OCI-LY7 (cell line): ENCODE measurements at regions not wholly inside any gene's neighbourhood (a gene's known extent, or its start where the extent isn't known, plus 50 kb on each side); places are given as distances from the start of the nearest gene placed in this dataset.

ENCODE experiments used
- BruUV-seq: library from RNA; stranded (reverse); fragments of 400-500 nt; replicated peaks from 2 replicates; lab custom pipeline; 2021; lab: Mats Ljungman, UMichigan
- CTCF ChIA-PET: fragments of 300-600 bp; sonication (Branson Sonifier 250); formaldehyde crosslinking; loops from one replicate; lab custom pipeline; 2022; ENCODE audit warnings: antibody characterized with exemption; ENCODE audit not compliant: unreplicated experiment; lab: Charles Lee
- POLR2A ChIA-PET: fragments of 300-600 bp; sonication (Branson Sonifier 250); formaldehyde crosslinking; loops from one replicate; lab custom pipeline; 2022; ENCODE audit warnings: antibody characterized with exemption; lab: Charles Lee
- DNase-seq: peaks from one replicate; pipeline ENCODE4 v3.0.0-alpha.2; 2015; ENCODE audit warnings: low spot score
- H2AFZ ChIP-seq: fragments of 200-600 bp; sonication (generic), shearing (Covaris generic); 2 replicates; pipeline ENCODE4 v1.6.1; 2014; ENCODE audit warnings: mild to moderate bottlenecking, antibody characterized with exemption, low read length, moderate library complexity
- H3K27ac ChIP-seq: fragments of 200-600 bp; sonication (generic); 2 replicates; pipeline ENCODE4 v1.5.1; 2014; ENCODE audit warnings: mixed run types, low read depth, mild to moderate bottlenecking, moderate library complexity, low read length, inconsistent platforms; ENCODE audit not compliant: poor library complexity, severe bottlenecking
- H3K36me3 ChIP-seq: fragments of 200-600 bp; sonication (generic); 2 replicates; pipeline ENCODE4 v1.6.1; 2014; ENCODE audit warnings: mild to moderate bottlenecking, antibody characterized with exemption, low read length, moderate library complexity, mixed read lengths; ENCODE audit not compliant: insufficient read depth
- H3K4me1 ChIP-seq: fragments of 200-600 bp; sonication (generic); 2 replicates; pipeline ENCODE4 v1.5.1; 2014; ENCODE audit warnings: mild to moderate bottlenecking, low read length; ENCODE audit not compliant: insufficient read depth, poor library complexity, severe bottlenecking
- H3K4me2 ChIP-seq: fragments of 200-600 bp; sonication (generic); 2 replicates; pipeline ENCODE4 v1.6.1; 2014; ENCODE audit warnings: mild to moderate bottlenecking, low read length
- H3K4me3 ChIP-seq: fragments of 200-600 bp; sonication (generic); 2 replicates; pipeline ENCODE4 v1.5.1; 2014; ENCODE audit warnings: mild to moderate bottlenecking, low read depth, low read length; ENCODE audit not compliant: poor library complexity, severe bottlenecking
- H3K79me2 ChIP-seq: fragments of 200-600 bp; sonication (generic); 2 replicates; pipeline ENCODE4 v1.6.1; 2016; ENCODE audit warnings: low read depth, mild to moderate bottlenecking, low read length, moderate library complexity, mixed read lengths; ENCODE audit not compliant: insufficient read depth
- H3K9me2 ChIP-seq: fragments of 200-600 bp; sonication (generic); 2 replicates; pipeline ENCODE4 v1.6.1; 2016; ENCODE audit warnings: mild to moderate bottlenecking, low read length, mixed read lengths; ENCODE audit not compliant: insufficient read depth
- H3K9me3 ChIP-seq: fragments of 200-600 bp; sonication (generic); 2 replicates; pipeline ENCODE4 v1.6.1; 2014; ENCODE audit warnings: mild to moderate bottlenecking, mixed run types, low read length, mixed read lengths
- H4K20me1 ChIP-seq: fragments of 200-600 bp; sonication (generic); 2 replicates; pipeline ENCODE4 v1.6.1; 2014; ENCODE audit warnings: mild to moderate bottlenecking, antibody characterized with exemption, low read length, moderate library complexity, mixed read lengths; ENCODE audit not compliant: insufficient read depth
- EZH2phosphoT487 ChIP-seq: fragments of 200-600 bp; sonication (generic); IDR thresholded peaks from 2 replicates; pipeline ENCODE4 v1.6.1; 2018; ENCODE audit warnings: low read depth, borderline replicate concordance, mild to moderate bottlenecking, mixed run types, antibody characterized with exemption, low read length, moderate library complexity, mixed read lengths
- intact Hi-C: fragments of 100-400 bp; cut with micrococcal nuclease; formaldehyde crosslinking; loops from one replicate; pipeline ENCODE4 v1.10.0; 2022; ENCODE audit not compliant: unreplicated experiment
- TF ChIP-seq, protein P1 (sequence below): fragments of 200-600 bp; sonication (generic); conservative IDR thresholded peaks from 2 replicates; pipeline ENCODE4 v1.5.1; 2014; ENCODE audit warnings: mild to moderate bottlenecking, antibody characterized with exemption, low read length, moderate library complexity, mixed read lengths

DNA sequence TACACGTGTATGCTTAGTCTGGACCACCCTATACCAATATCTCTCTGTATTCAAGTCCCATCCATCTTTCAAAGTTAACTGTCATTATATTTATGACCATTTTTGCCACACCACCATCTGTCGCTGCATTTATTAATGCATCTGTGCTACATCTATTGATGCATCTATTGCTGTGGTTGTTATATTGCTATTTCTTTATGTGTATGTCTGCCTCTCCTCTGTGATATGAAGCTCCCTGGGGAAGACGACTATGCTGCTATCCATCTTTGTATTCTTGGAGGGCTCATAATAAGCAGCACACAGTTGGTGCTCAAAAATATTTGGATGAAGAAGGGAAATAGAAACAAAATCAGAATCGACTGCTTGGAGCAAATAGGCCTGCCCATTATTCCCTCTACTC lies 357.6 kb downstream of the RPS29 start:
- no peaks in the 10 kb centered on the region for H3K9me2 ChIP-seq
- H3K79me2 ChIP-seq: no peaks in the 10 kb centered on the region
- no TSS peak for BruUV-seq
- ChIA-PET CTCF (no interaction called here), POLR2A (no interaction called here)
- H3K27ac ChIP-seq: no peak overlapping the region
- no peak overlapping the region for H3K4me2 ChIP-seq
- no peaks in the 10 kb centered on the region for H4K20me1 ChIP-seq
- H3K4me1 ChIP-seq: no peaks in the 10 kb centered on the region
- H3K4me3 ChIP-seq: no peak overlapping the region
- DNase-seq: no peak
- no peak overlapping the region for H2AFZ ChIP-seq
- no peak for TF ChIP-seq EZH2phosphoT487
- TF ChIP-seq, protein P1, sequence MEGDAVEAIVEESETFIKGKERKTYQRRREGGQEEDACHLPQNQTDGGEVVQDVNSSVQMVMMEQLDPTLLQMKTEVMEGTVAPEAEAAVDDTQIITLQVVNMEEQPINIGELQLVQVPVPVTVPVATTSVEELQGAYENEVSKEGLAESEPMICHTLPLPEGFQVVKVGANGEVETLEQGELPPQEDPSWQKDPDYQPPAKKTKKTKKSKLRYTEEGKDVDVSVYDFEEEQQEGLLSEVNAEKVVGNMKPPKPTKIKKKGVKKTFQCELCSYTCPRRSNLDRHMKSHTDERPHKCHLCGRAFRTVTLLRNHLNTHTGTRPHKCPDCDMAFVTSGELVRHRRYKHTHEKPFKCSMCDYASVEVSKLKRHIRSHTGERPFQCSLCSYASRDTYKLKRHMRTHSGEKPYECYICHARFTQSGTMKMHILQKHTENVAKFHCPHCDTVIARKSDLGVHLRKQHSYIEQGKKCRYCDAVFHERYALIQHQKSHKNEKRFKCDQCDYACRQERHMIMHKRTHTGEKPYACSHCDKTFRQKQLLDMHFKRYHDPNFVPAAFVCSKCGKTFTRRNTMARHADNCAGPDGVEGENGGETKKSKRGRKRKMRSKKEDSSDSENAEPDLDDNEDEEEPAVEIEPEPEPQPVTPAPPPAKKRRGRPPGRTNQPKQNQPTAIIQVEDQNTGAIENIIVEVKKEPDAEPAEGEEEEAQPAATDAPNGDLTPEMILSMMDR: no peak
- intact Hi-C loops: no loop called here
- no peaks in the 10 kb centered on the region for H3K9me3 ChIP-seq
- H3K36me3 ChIP-seq: no peaks in the 10 kb centered on the region

DNA sequence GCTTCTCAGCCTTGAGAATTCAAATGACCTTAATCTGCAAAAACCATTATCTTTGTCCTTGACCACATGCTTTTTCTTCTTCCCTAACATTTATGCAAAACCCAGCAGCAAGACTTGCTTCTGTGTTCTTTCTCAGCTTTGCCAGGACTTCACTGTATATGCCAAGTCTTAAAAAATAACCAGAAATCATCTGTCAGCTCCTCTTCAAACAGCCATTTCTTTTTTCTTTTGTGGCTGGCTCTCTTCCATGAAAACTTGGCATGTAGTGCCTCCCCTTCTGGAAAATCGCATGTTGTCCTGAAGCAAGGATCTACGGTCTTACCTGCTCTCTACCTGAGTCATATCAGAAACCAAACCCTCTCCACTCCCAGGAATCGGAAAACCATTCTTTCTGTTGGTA lies 364.9 kb downstream of the RPS29 start:
- no peaks in the 10 kb centered on the region for H3K9me3 ChIP-seq
- no peaks in the 10 kb centered on the region for H3K36me3 ChIP-seq
- no peaks in the 10 kb centered on the region for H3K9me2 ChIP-seq
- CTCF ChIA-PET: no interaction called here
- H3K4me3 ChIP-seq: no peak overlapping the region
- H3K4me2 ChIP-seq: no peak overlapping the region
- TF ChIP-seq, protein P1: no peak
- no peak for TF ChIP-seq EZH2phosphoT487
- H3K27ac ChIP-seq: no peak overlapping the region
- intact Hi-C loops: no loop called here
- no peaks in the 10 kb centered on the region for H4K20me1 ChIP-seq
- no peaks in the 10 kb centered on the region for H3K79me2 ChIP-seq
- H3K4me1 ChIP-seq: no peaks in the 10 kb centered on the region
- BruUV-seq: no TSS peak
- DNase-seq: no peak
- POLR2A ChIA-PET: no interaction called here
- H2AFZ ChIP-seq: no peak overlapping the region

DNA sequence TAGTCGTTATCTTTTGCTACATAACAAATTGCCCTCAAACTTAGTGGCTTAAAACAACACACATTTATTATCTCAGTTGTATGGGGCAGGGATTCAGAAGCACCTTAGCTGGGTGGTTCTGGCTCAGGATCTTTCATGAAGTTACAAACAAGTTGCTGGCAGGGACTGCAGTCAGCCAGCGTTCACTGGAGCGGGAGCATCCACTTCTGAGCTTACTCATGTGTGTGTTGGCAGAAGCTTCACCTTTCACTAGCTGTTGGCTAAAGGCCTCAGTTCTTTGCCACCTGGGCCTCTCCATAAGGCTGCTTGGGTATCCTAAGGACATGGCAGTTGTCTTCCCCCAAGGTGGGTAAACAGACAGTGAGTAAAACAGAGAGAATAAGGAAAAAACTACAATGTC lies 365.7 kb downstream of the RPS29 start:
- Histone ChIP-seq H3K79me2 (no peaks in the 10 kb centered on the region), H4K20me1 (no peaks in the 10 kb centered on the region), H3K4me2 (no peak overlapping the region), H3K9me3 (no peaks in the 10 kb centered on the region), H2AFZ (no peak overlapping the region), H3K9me2 (no peaks in the 10 kb centered on the region), H3K4me3 (no peak overlapping the region), H3K27ac (no peak overlapping the region), H3K36me3 (no peaks in the 10 kb centered on the region), H3K4me1 (no peaks in the 10 kb centered on the region)
- BruUV-seq: no TSS peak
- intact Hi-C loops: no loop called here
- POLR2A ChIA-PET: no interaction called here
- TF ChIP-seq, protein P1: no peak
- no peak for TF ChIP-seq EZH2phosphoT487
- no peak for DNase-seq
- CTCF ChIA-PET: no interaction called here
